HG03139 (cell line): ENCODE measurements at regions not wholly inside any gene's neighbourhood (a gene's known extent, or its start where the extent isn't known, plus 50 kb on each side); places are given as distances from the start of the nearest gene placed in this dataset.

ENCODE experiments used
- ATAC-seq: cut with Tn5 transposase; IDR thresholded peaks from one replicate; pipeline ENCODE4 v1.9.1; 2021; ENCODE audit not compliant: unreplicated experiment

- no peak for ATAC-seq
Observed at GRCh38 chr5:68911840-68912690, 181.7 kb upstream of the SLC30A5 start.

GRCh38 chr5:68915079-68915478, 178.7 kb upstream of the SLC30A5 start:
- ATAC-seq: no peak

- ATAC-seq: no peak
Observed at GRCh38 chr5:68918306-68918705, 175.5 kb upstream of the SLC30A5 start.

- no peak for ATAC-seq
Observed at GRCh38 chr5:68919988-68920490, 173.8 kb upstream of the SLC30A5 start.

GRCh38 chr5:68920888-68921287, 172.9 kb upstream of the SLC30A5 start:
- no peak for ATAC-seq

- ATAC-seq: no peak
Observed at GRCh38 chr5:68922172-68922987, 171.4 kb upstream of the SLC30A5 start.

- no peak for ATAC-seq
Observed at GRCh38 chr5:68924481-68925145, 169.2 kb upstream of the SLC30A5 start.

GRCh38 chr5:68928617-68929302, 165.1 kb upstream of the SLC30A5 start:
- no peak for ATAC-seq

- ATAC-seq: no peak
Observed at GRCh38 chr5:68930139-68930538, 163.7 kb upstream of the SLC30A5 start.

GRCh38 chr5:68932830-68933434, 160.9 kb upstream of the SLC30A5 start:
- ATAC-seq: no peak

- no peak for ATAC-seq
Observed at GRCh38 chr5:68942169-68942568, 151.6 kb upstream of the SLC30A5 start.

- no peak for ATAC-seq
Observed at GRCh38 chr5:68946728-68947127, 147.1 kb upstream of the SLC30A5 start.

- ATAC-seq: no peak
Observed at GRCh38 chr5:68947986-68948385, 145.8 kb upstream of the SLC30A5 start.

- ATAC-seq: no peak
Observed at GRCh38 chr5:68949256-68949655, 144.6 kb upstream of the SLC30A5 start.

GRCh38 chr5:68949711-68950110, 144.1 kb upstream of the SLC30A5 start:
- ATAC-seq: no peak

GRCh38 chr5:68950125-68950524, 143.7 kb upstream of the SLC30A5 start:
- no peak for ATAC-seq

GRCh38 chr5:68950930-68951329, 142.9 kb upstream of the SLC30A5 start:
- ATAC-seq: no peak

GRCh38 chr5:68953231-68953874, 140.5 kb upstream of the SLC30A5 start:
- ATAC-seq: no peak

GRCh38 chr5:68953875-68954617, 139.8 kb upstream of the SLC30A5 start:
- ATAC-seq: no peak
